ENCODE measurements at regions not wholly inside any gene's neighbourhood (a gene's known extent, or its start where the extent isn't known, plus 50 kb on each side); places are given as distances from the start of the nearest gene placed in this dataset.

- TF ChIP-seq GATA3 (IDR thresholded peaks at IDR 0.05; ENCODE audit: low read depth, low read length) (no peak), GATA2 (IDR thresholded peaks at IDR 0.05; ENCODE audit: low read depth, low read length) (no peak)
Measured at GRCh38 chr18:55699233-55699765, 111.3 kb upstream of the TCF4 start.

GRCh38 chr18:55696811-55697210 is 108.8 kb upstream of the TCF4 start:
- no peak for TF ChIP-seq GATA2 (IDR thresholded peaks at IDR 0.05; ENCODE audit: low read depth, low read length)
- no peak for TF ChIP-seq GATA3 (IDR thresholded peaks at IDR 0.05; ENCODE audit: low read depth, low read length)

GRCh38 chr18:55695091-55695490 is 107.1 kb upstream of the TCF4 start:
- TF ChIP-seq GATA3 (IDR thresholded peaks at IDR 0.05; ENCODE audit: low read depth, low read length): no peak
- no peak for TF ChIP-seq GATA2 (IDR thresholded peaks at IDR 0.05; ENCODE audit: low read depth, low read length)

- TF ChIP-seq GATA2 (IDR thresholded peaks at IDR 0.05; ENCODE audit: low read depth, low read length) (no peak), GATA3 (IDR thresholded peaks at IDR 0.05; ENCODE audit: low read depth, low read length) (no peak)
Measured at GRCh38 chr18:55694291-55694690, 106.3 kb upstream of the TCF4 start.

GRCh38 chr18:55688030-55688429 is 100.0 kb upstream of the TCF4 start:
- TF ChIP-seq GATA2 (IDR thresholded peaks at IDR 0.05; ENCODE audit: low read depth, low read length): no peak
- TF ChIP-seq GATA3 (IDR thresholded peaks at IDR 0.05; ENCODE audit: low read depth, low read length): no peak

- no peak for TF ChIP-seq GATA3 (IDR thresholded peaks at IDR 0.05; ENCODE audit: low read depth, low read length)
- TF ChIP-seq GATA2 (IDR thresholded peaks at IDR 0.05; ENCODE audit: low read depth, low read length): no peak
Measured at GRCh38 chr18:55687106-55687505, 99.1 kb upstream of the TCF4 start.

- TF ChIP-seq GATA2 (IDR thresholded peaks at IDR 0.05; ENCODE audit: low read depth, low read length) (no peak), GATA3 (IDR thresholded peaks at IDR 0.05; ENCODE audit: low read depth, low read length) (no peak)
Measured at GRCh38 chr18:55685638-55686037, 97.6 kb upstream of the TCF4 start.

GRCh38 chr18:55672574-55673361 is 84.8 kb upstream of the TCF4 start:
- TF ChIP-seq GATA3 (IDR thresholded peaks at IDR 0.05; ENCODE audit: low read depth, low read length) (no peak), GATA2 (IDR thresholded peaks at IDR 0.05; ENCODE audit: low read depth, low read length) (no peak)

- no peak for TF ChIP-seq GATA2 (IDR thresholded peaks at IDR 0.05; ENCODE audit: low read depth, low read length)
- TF ChIP-seq GATA3 (IDR thresholded peaks at IDR 0.05; ENCODE audit: low read depth, low read length): no peak
Measured at GRCh38 chr18:55665506-55665905, 77.5 kb upstream of the TCF4 start.

- TF ChIP-seq GATA2 (IDR thresholded peaks at IDR 0.05; ENCODE audit: low read depth, low read length) (no peak), GATA3 (IDR thresholded peaks at IDR 0.05; ENCODE audit: low read depth, low read length) (no peak)
Measured at GRCh38 chr18:55663891-55664290, 75.9 kb upstream of the TCF4 start.

- TF ChIP-seq GATA3 (IDR thresholded peaks at IDR 0.05; ENCODE audit: low read depth, low read length): no peak
- no peak for TF ChIP-seq GATA2 (IDR thresholded peaks at IDR 0.05; ENCODE audit: low read depth, low read length)
Measured at GRCh38 chr18:55658598-55658997, 70.6 kb upstream of the TCF4 start.

- TF ChIP-seq GATA2 (IDR thresholded peaks at IDR 0.05; ENCODE audit: low read depth, low read length) (no peak), GATA3 (IDR thresholded peaks at IDR 0.05; ENCODE audit: low read depth, low read length) (no peak)
Measured at GRCh38 chr18:55657572-55658331, 69.8 kb upstream of the TCF4 start.

- TF ChIP-seq GATA2 (IDR thresholded peaks at IDR 0.05; ENCODE audit: low read depth, low read length) (no peak), GATA3 (IDR thresholded peaks at IDR 0.05; ENCODE audit: low read depth, low read length) (no peak)
Measured at GRCh38 chr18:55654986-55655385, 67.0 kb upstream of the TCF4 start.

GRCh38 chr18:55651236-55651635 is 63.2 kb upstream of the TCF4 start:
- TF ChIP-seq GATA3 (IDR thresholded peaks at IDR 0.05; ENCODE audit: low read depth, low read length) (no peak), GATA2 (IDR thresholded peaks at IDR 0.05; ENCODE audit: low read depth, low read length) (no peak)

All from SH-SY5Y (cell line).